ENCODE measurements at regions not wholly inside any gene's neighbourhood (a gene's known extent, or its start where the extent isn't known, plus 50 kb on each side); places are given as distances from the start of the nearest gene placed in this dataset.
"Not testable (repeated sequence)": the region's sequence is repeated elsewhere in the genome, so short reads cannot be mapped to it uniquely, and the experiment has no call there.

GRCh38 chr13:50742968-50743367, 100.5 kb downstream of the DLEU7 start:
- Histone ChIP-seq H3K9me3 (no peaks in the 10 kb centered on the region), H3K36me3 (no peaks in the 10 kb centered on the region), H3K4me1 (no peaks in the 10 kb centered on the region), H3K4me3 (no peak overlapping the region), H3K27ac (no peak overlapping the region), H3K27me3 (no peaks in the 10 kb centered on the region)
- no peak for TF ChIP-seq POLR2A (IDR thresholded peaks at IDR 0.05)
- TF ChIP-seq CTCF (IDR thresholded peaks at IDR 0.05), result no peak
- no peak for DNase-seq
- intact Hi-C loops (cut with DNase I; ENCODE audit: low total_unique reads), result no loop called here

DNA sequence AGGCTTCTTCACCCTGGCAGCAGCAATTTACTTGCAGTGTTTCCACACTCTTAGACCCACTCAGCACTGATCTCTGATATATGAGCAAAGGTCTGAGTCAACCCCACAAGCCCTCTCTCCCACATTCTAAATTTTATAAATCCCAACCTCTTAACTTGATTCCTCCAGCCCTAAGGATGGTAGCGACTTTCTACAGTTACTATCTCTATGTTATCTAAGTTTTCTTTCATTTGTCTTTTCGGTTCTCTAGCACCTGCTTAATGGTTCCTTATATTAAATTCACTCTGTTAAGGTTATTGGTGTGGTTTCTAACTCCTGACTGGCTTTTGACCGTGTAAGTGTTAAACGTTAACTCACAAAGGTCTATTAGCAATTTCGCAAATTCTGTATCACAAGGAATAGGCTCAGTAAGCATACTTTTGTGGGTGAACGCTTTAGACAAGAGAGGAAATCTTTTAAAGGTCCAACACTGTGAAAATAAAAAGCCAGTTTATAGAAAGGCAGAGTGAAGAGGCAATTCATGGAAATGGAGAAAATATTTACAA, 99.3 kb downstream of the DLEU7 start:
- DNase-seq, result no peak
- H3K4me1 ChIP-seq, result no peaks in the 10 kb centered on the region
- no peaks in the 10 kb centered on the region for H3K27me3 ChIP-seq
- 76 to 87% (median 84%) methylated on average over 6 of the region's 6 CpGs for WGBS, 5 donors
- no peak overlapping the region for H3K4me3 ChIP-seq
- TF ChIP-seq EP300 (IDR thresholded peaks at IDR 0.05) (no peak), POLR2AphosphoS5 (IDR thresholded peaks at IDR 0.05) (no peak), POLR2A (IDR thresholded peaks at IDR 0.05) (no peak), CTCF (IDR thresholded peaks at IDR 0.05) (no peak)
- intact Hi-C loops (cut with DNase I; ENCODE audit: low total_unique reads), result no loop called here
- no peak overlapping the region for H3K27ac ChIP-seq
- H3K36me3 ChIP-seq, result no peaks in the 10 kb centered on the region
- no peaks in the 10 kb centered on the region for H3K9me3 ChIP-seq

DNA sequence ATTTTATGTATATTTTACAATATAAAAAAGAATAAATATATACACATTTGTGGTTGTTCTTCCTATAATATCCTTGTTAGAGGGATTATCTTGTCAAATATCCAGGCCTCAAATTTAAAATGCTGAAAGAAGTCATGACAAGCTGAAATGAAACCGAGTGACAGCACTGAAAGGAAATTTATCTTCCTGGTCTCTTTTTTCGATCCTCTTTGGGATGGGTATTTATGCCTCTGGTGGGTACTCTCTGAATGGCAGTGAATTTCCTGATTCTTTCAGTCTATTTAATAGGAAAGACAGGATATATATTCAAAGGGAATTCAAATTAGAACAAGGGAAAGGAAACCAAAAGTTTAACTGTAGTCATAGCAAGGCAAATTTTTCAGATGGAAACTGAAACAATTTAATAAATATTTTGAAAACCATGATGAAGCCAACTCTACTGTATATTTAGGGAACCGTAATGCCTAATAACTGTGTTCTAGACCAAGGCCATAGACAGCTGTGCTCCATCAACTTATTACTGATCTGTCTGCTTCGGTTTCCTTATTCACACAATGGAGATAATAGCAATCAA, 97.9 kb downstream of the DLEU7 start:
- no peak for DNase-seq
- Histone ChIP-seq H3K4me3 (no peak overlapping the region), H3K9me3 (peaks cover 0 to 5% (median 0%) of the 10 kb centered on the region in 4 donors), H3K27ac (no peak overlapping the region), H3K27me3 (no peaks in the 10 kb centered on the region), H3K4me1 (no peaks in the 10 kb centered on the region), H3K36me3 (no peaks in the 10 kb centered on the region)
- no peak for TF ChIP-seq POLR2A (IDR thresholded peaks at IDR 0.05)
- TF ChIP-seq CTCF (IDR thresholded peaks at IDR 0.05), result no peak
- TF ChIP-seq POLR2AphosphoS5 (IDR thresholded peaks at IDR 0.05), result no peak
- no peak for TF ChIP-seq EP300 (IDR thresholded peaks at IDR 0.05)
- intact Hi-C loops (cut with DNase I; ENCODE audit: low total_unique reads), result no loop called here
- WGBS, 5 donors, result 66 to 74% (median 70%) methylated on average over 4 of the region's 4 CpGs

GRCh38 chr13:50747737-50748350, 95.6 kb downstream of the DLEU7 start:
- Histone ChIP-seq H3K9me3 (peaks cover 0 to 5% (median 0%) of the 10 kb centered on the region in 4 donors), H3K4me3 (no peak overlapping the region), H3K27ac (no peak overlapping the region), H3K4me1 (no peaks in the 10 kb centered on the region), H3K36me3 (no peaks in the 10 kb centered on the region), H3K27me3 (no peaks in the 10 kb centered on the region)
- intact Hi-C loops (cut with DNase I; ENCODE audit: low total_unique reads), result no loop called here
- no peak for TF ChIP-seq EP300 (IDR thresholded peaks at IDR 0.05)
- TF ChIP-seq CTCF (IDR thresholded peaks at IDR 0.05), result no peak
- no peak for TF ChIP-seq POLR2A (IDR thresholded peaks at IDR 0.05)
- TF ChIP-seq POLR2AphosphoS5 (IDR thresholded peaks at IDR 0.05), result no peak
- no peak for DNase-seq
- 61 to 90% (median 76%) methylated on average over 3 of the region's 3 CpGs for WGBS, 5 donors

GRCh38 chr13:50753221-50753620, 90.3 kb downstream of the DLEU7 start:
- not testable (repeated sequence) for H3K27me3 ChIP-seq, H3K27ac ChIP-seq
- 92 to 100% (median 93%) methylated on average over 5 to 17 of the region's 17 CpGs for WGBS, 5 donors

GRCh38 chr13:50755862-50756685, 87.4 kb downstream of the DLEU7 start:
- H3K27ac ChIP-seq; H3K27me3 ChIP-seq; H3K36me3 ChIP-seq; H3K9me3 ChIP-seq; H3K4me3 ChIP-seq; H3K4me1 ChIP-seq; intact Hi-C loops (cut with DNase I; ENCODE audit: low total_unique reads): not testable (repeated sequence)
- 62 to 87% (median 77%) methylated on average over 8 of the region's 8 CpGs for WGBS, 5 donors
- DNase-seq, result peak; percentile 17 to 31

More at GRCh38 chr13:50753221-50753620, 90.3 kb downstream of the DLEU7 start:
- H3K4me3 ChIP-seq; H3K36me3 ChIP-seq; intact Hi-C loops (cut with DNase I; ENCODE audit: low total_unique reads); DNase-seq; H3K4me1 ChIP-seq: not testable (repeated sequence)
- H3K9me3 ChIP-seq, result peaks cover 0 to 13% (median 2%) of the 10 kb centered on the region in 4 donors
